ENCODE measurements at regions not wholly inside any gene's neighbourhood (a gene's known extent, or its start where the extent isn't known, plus 50 kb on each side); places are given as distances from the start of the nearest gene placed in this dataset.

DNA sequence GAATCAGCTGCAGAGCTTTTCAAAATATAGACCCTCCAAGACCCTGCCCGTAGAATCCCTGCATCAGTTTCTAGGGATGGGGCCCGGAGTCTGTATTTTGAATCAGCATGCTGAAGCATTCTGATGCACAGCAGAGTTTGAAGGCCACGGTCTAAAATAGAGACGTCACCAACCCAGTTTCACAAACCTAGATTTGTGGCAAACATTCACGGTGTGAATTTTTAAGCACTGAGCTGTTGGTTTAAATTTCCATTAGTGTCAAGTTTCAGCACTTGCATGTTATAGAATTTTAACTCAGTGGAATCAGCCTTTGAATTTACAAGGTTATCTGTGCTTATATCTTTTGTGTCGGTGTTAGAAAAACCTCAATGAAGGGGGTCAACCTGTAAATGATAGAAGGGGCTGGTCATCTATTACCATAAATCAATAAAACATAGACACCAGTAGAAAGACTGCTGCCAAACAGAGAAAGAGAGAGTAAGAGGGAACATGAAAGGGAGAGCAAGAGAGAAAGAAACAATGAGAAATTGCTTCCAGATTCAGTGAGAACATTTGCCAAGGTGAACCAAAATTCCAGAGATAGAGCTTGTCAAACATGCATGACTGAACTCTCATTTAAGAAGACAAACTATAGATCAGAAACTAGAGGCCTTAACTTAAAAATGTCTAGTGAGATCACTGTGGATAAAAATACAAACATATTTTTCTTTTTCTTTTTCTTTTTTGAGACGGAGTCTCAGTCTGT lies 414.9 kb downstream of the ZSWIM6 start:
- H3K36me3 ChIP-seq (ENCODE audit: control insufficient read depth in 2 of 4, insufficient read depth in 4 of 4, low read length in 3 of 4) = no peaks in the 10 kb centered on the region
- no peaks in the 10 kb centered on the region for H4K20me1 ChIP-seq (replicated peaks in 1 of 2; ENCODE audit: control insufficient read depth in 1 of 2, insufficient read depth in 2 of 2, low read length in 2 of 2)
- H3K4me3 ChIP-seq (ENCODE audit: extremely low read depth in 1 of 4, insufficient read depth in 2 of 4, low read depth in 3 of 4, low read length in 4 of 4) = no peak overlapping the region
- POLR2A ChIA-PET (ENCODE audit: partially characterized antibody) = no interaction called here
- H2BK20ac ChIP-seq (ENCODE audit: low read length) = no peak overlapping the region
- H4K5ac ChIP-seq (ENCODE audit: insufficient read length, low read depth, low read length) = no peak overlapping the region
- H2BK12ac ChIP-seq (ENCODE audit: low read depth, low read length) = no peak overlapping the region
- H3K23me2 ChIP-seq (ENCODE audit: low read depth, low read length) = no peaks in the 10 kb centered on the region
- DNase-seq (ENCODE audit: low read depth in 1 of 2, low spot score in 2 of 2) = no peak
- H4K8ac ChIP-seq (ENCODE audit: extremely low read depth, insufficient read depth, low read length) = no peak overlapping the region
- H3K56ac ChIP-seq (replicated peaks; ENCODE audit: insufficient read length, low read depth, low read length) = no peak overlapping the region
- no peak overlapping the region for H3K9ac ChIP-seq (replicated peaks in 1 of 4; ENCODE audit: extremely low read depth in 1 of 4, low read depth in 3 of 4, low read length in 3 of 4)
- no peaks in the 10 kb centered on the region for H3K27me3 ChIP-seq (replicated peaks in 1 of 4; ENCODE audit: control insufficient read depth in 3 of 4, extremely low read depth in 1 of 4, insufficient read depth in 3 of 4, low read length in 3 of 4)
- H3K18ac ChIP-seq (ENCODE audit: extremely low read depth, low read length) = no peak overlapping the region
- no peaks in the 10 kb centered on the region for H3K79me2 ChIP-seq (ENCODE audit: control insufficient read depth in 1 of 2, insufficient read depth in 2 of 2, low read length in 2 of 2)
- no peaks in the 10 kb centered on the region for H3K4me1 ChIP-seq (replicated peaks in 1 of 4; ENCODE audit: control insufficient read depth in 3 of 4, insufficient read depth in 4 of 4, low read length in 3 of 4)
- H3K4ac ChIP-seq (replicated peaks; ENCODE audit: insufficient read length, low read depth, low read length) = no peak overlapping the region
- H3K27ac ChIP-seq (ENCODE audit: low read depth, low read length) = no peak overlapping the region
- no peak overlapping the region for H2BK15ac ChIP-seq (ENCODE audit: low read length)
- no peak overlapping the region for H3K4me2 ChIP-seq (ENCODE audit: insufficient read depth in 1 of 2, low read depth in 2 of 2, low read length in 2 of 2)
- no peak for FAIRE-seq
- no peak overlapping the region for H2BK5ac ChIP-seq (ENCODE audit: low read depth, low read length)
- no peak overlapping the region for H2AFZ ChIP-seq (ENCODE audit: low read length)
- no peaks in the 10 kb centered on the region for H3K79me1 ChIP-seq (ENCODE audit: low read depth, low read length)
- no peak overlapping the region for H4K91ac ChIP-seq (replicated peaks; ENCODE audit: insufficient read length, low read length)
- 92% methylated on average over 7 of the region's 7 CpGs; no CpG with 5 or more reads in 1 of the 2 experiments for WGBS, 2 experiments (ENCODE audit: extremely low coverage in 1 of 2, insufficient coverage in 1 of 2, insufficient read length in 1 of 2, insufficient replicate concordance in 2 of 2, low coverage in 1 of 2, low lambda C conversion rate in 2 of 2, missing lambda C conversion rate in 1 of 2)
- H3K14ac ChIP-seq (ENCODE audit: insufficient read length) = no peak overlapping the region
- no peak overlapping the region for H2BK120ac ChIP-seq (replicated peaks; ENCODE audit: low read depth, low read length)
- H3K9me3 ChIP-seq (ENCODE audit: insufficient read depth in 2 of 2, low read depth in 1 of 2, low read length in 1 of 2) = no peaks in the 10 kb centered on the region
- no peak overlapping the region for H3K23ac ChIP-seq (ENCODE audit: insufficient read length)
- H2AK5ac ChIP-seq (ENCODE audit: low read depth, low read length) = no peak overlapping the region
- CTCF ChIA-PET (ENCODE audit: partially characterized antibody) = interaction anchor here (0.8 to 2.9 kb wide), 3 partner anchors 10 to 77 kb away, joined by 3 to 16 read pairs (median 3); no protein-coding TSS in a partner anchor
- TF ChIP-seq, protein P1, sequence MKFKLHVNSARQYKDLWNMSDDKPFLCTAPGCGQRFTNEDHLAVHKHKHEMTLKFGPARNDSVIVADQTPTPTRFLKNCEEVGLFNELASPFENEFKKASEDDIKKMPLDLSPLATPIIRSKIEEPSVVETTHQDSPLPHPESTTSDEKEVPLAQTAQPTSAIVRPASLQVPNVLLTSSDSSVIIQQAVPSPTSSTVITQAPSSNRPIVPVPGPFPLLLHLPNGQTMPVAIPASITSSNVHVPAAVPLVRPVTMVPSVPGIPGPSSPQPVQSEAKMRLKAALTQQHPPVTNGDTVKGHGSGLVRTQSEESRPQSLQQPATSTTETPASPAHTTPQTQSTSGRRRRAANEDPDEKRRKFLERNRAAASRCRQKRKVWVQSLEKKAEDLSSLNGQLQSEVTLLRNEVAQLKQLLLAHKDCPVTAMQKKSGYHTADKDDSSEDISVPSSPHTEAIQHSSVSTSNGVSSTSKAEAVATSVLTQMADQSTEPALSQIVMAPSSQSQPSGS (IDR thresholded peaks at IDR 0.05; ENCODE audit: low read length) = no peak
- TF ChIP-seq, protein P2, sequence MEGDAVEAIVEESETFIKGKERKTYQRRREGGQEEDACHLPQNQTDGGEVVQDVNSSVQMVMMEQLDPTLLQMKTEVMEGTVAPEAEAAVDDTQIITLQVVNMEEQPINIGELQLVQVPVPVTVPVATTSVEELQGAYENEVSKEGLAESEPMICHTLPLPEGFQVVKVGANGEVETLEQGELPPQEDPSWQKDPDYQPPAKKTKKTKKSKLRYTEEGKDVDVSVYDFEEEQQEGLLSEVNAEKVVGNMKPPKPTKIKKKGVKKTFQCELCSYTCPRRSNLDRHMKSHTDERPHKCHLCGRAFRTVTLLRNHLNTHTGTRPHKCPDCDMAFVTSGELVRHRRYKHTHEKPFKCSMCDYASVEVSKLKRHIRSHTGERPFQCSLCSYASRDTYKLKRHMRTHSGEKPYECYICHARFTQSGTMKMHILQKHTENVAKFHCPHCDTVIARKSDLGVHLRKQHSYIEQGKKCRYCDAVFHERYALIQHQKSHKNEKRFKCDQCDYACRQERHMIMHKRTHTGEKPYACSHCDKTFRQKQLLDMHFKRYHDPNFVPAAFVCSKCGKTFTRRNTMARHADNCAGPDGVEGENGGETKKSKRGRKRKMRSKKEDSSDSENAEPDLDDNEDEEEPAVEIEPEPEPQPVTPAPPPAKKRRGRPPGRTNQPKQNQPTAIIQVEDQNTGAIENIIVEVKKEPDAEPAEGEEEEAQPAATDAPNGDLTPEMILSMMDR (IDR thresholded peaks at IDR 0.05; ENCODE audit: control extremely low read depth in 1 of 3, insufficient read depth in 1 of 3, low read depth in 1 of 3, low read length in 3 of 3) = no peak
